ENCODE measurements at regions not wholly inside any gene's neighbourhood (a gene's known extent, or its start where the extent isn't known, plus 50 kb on each side); places are given as distances from the start of the nearest gene placed in this dataset.
"Not testable (repeated sequence)": the region's sequence is repeated elsewhere in the genome, so short reads cannot be mapped to it uniquely, and the experiment has no call there.

GRCh38 chr3:175956964-175957363 is 1097.8 kb downstream of the NAALADL2 start:
- no peak for DNase-seq (ENCODE audit: low spot score)

- no peak for DNase-seq (ENCODE audit: low spot score)
Observed at GRCh38 chr3:175951047-175951694, 1092.0 kb downstream of the NAALADL2 start.

GRCh38 chr3:175948041-175948440 is 1088.9 kb downstream of the NAALADL2 start:
- no peak for DNase-seq (ENCODE audit: low spot score)

GRCh38 chr3:175941352-175941751 is 1082.2 kb downstream of the NAALADL2 start:
- DNase-seq (ENCODE audit: low spot score), result peak; percentile 40

- peak; percentile 40 for DNase-seq (ENCODE audit: low spot score)
Observed at GRCh38 chr3:175940881-175941280, 1081.7 kb downstream of the NAALADL2 start.

GRCh38 chr3:175940243-175940642 is 1081.1 kb downstream of the NAALADL2 start:
- DNase-seq (ENCODE audit: low spot score), result no peak

- DNase-seq (ENCODE audit: low spot score), result not testable (repeated sequence)
Observed at GRCh38 chr3:175937367-175937766, 1078.2 kb downstream of the NAALADL2 start.

- DNase-seq (ENCODE audit: low spot score), result no peak
Observed at GRCh38 chr3:175932586-175932985, 1073.5 kb downstream of the NAALADL2 start.

GRCh38 chr3:175919133-175919532 is 1060.0 kb downstream of the NAALADL2 start:
- no peak for DNase-seq (ENCODE audit: low spot score)

GRCh38 chr3:175916191-175916934 is 1057.2 kb downstream of the NAALADL2 start:
- DNase-seq (ENCODE audit: low spot score), result no peak

GRCh38 chr3:175914785-175915184 is 1055.7 kb downstream of the NAALADL2 start:
- DNase-seq (ENCODE audit: low spot score), result no peak

- DNase-seq (ENCODE audit: low spot score), result no peak
Observed at GRCh38 chr3:175913286-175913685, 1054.2 kb downstream of the NAALADL2 start.

GRCh38 chr3:175911937-175912336 is 1052.8 kb downstream of the NAALADL2 start:
- no peak for DNase-seq (ENCODE audit: low spot score)

- DNase-seq (ENCODE audit: low spot score), result no peak
Observed at GRCh38 chr3:175902226-175902625, 1043.1 kb downstream of the NAALADL2 start.

- DNase-seq (ENCODE audit: low spot score), result no peak
Observed at GRCh38 chr3:175898194-175898593, 1039.1 kb downstream of the NAALADL2 start.

- DNase-seq (ENCODE audit: low spot score), result no peak
Observed at GRCh38 chr3:175896655-175897054, 1037.5 kb downstream of the NAALADL2 start.

- DNase-seq (ENCODE audit: low spot score), result no peak
Observed at GRCh38 chr3:175895731-175896130, 1036.6 kb downstream of the NAALADL2 start.

- DNase-seq (ENCODE audit: low spot score), result no peak
Observed at GRCh38 chr3:175893566-175893965, 1034.4 kb downstream of the NAALADL2 start.

- DNase-seq (ENCODE audit: low spot score), result no peak
Observed at GRCh38 chr3:175890066-175890465, 1030.9 kb downstream of the NAALADL2 start.

- no peak for DNase-seq (ENCODE audit: low spot score)
Observed at GRCh38 chr3:175885231-175885766, 1026.2 kb downstream of the NAALADL2 start.

GRCh38 chr3:175879417-175879816 is 1020.3 kb downstream of the NAALADL2 start:
- DNase-seq (ENCODE audit: low spot score), result no peak

GRCh38 chr3:175869404-175869803 is 1010.3 kb downstream of the NAALADL2 start:
- DNase-seq (ENCODE audit: low spot score), result no peak

- no peak for DNase-seq (ENCODE audit: low spot score)
Observed at GRCh38 chr3:175868626-175869025, 1009.5 kb downstream of the NAALADL2 start.

Data from HuH-7 (cell line).